ENCODE measurements at regions not wholly inside any gene's neighbourhood (a gene's known extent, or its start where the extent isn't known, plus 50 kb on each side); places are given as distances from the start of the nearest gene placed in this dataset.
A peak's percentile ranks its signal among the peaks of the same experiment; 100 is the strongest.

DNA sequence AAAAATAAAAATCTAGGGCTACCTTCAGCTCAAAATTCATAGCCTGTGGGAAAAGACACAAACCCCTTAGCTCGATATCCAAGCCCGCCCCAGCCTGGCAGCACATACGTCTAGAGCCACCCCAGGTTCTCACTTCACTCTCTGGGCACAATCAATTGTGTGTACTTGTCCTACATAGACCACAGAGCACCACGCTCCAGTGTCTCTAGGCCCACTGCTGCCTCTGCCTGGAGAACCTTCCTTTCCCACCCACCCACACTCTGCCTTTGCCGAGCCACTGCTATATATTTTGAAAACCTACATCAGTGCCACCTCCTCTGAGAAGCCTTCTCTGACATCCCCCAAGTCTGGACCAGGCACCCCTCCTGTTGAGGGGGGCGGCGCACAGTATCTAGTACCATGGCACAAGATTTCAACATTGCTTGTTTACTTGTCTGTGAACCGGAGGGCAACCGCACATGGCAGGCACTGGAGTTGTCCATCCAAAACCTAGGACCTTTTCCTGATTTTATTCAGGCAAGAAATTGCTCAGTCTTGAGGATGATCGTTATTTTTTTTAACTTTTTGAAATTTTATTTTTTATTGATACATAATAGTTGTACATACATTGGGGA lies 141.5 kb downstream of the UNC5CL start:
- no peaks in the 10 kb centered on the region for H3K4me1 Mint-ChIP-seq
- DNase-seq, result no peak
- no peak overlapping the region for H3K4me3 Mint-ChIP-seq
- H3K27ac Mint-ChIP-seq, result no peak overlapping the region
- H3K9me3 Mint-ChIP-seq, result no peaks in the 10 kb centered on the region
- H3K36me3 Mint-ChIP-seq, result peaks cover 0 to 5% of the 10 kb centered on the region in 2 donors
- peaks cover 23 to 58% (median 39%) of the 10 kb centered on the region in 3 donors for H3K27me3 Mint-ChIP-seq
- ATAC-seq (ENCODE audit: low read depth in 2 of 2), result no peak

DNA sequence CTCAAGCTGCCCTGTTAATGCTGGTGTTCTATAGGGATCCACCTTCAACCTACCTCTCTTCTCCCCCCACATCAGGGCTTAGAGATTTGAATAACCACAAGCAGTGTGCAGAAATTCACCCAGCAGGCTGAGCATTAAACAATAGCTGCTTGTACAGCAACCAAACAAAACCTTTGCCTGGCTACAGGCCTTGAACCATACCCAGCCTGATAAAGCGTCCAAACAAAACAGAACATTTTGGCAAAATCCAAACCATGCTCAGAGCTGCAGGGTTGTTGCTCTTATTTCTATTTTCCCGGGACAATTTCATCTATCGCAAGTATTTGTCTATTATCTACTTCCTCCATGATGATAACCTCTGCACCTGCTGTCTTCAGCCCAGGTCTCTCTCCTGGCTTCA lies 142.3 kb downstream of the UNC5CL start:
- no peaks in the 10 kb centered on the region for H3K9me3 Mint-ChIP-seq
- no peak overlapping the region for H3K27ac Mint-ChIP-seq
- no peak for ATAC-seq (ENCODE audit: low read depth in 2 of 2)
- DNase-seq, result no peak
- peaks cover 0 to 5% of the 10 kb centered on the region in 2 donors for H3K36me3 Mint-ChIP-seq
- no peaks in the 10 kb centered on the region for H3K4me1 Mint-ChIP-seq
- no peak overlapping the region for H3K4me3 Mint-ChIP-seq
- peaks cover 23 to 63% (median 43%) of the 10 kb centered on the region in 3 donors for H3K27me3 Mint-ChIP-seq

GRCh38 chr6:40894962-40895799 lies 143.8 kb downstream of the UNC5CL start:
- no peak for ATAC-seq (ENCODE audit: low read depth in 2 of 2)
- DNase-seq, result no peak
- H3K9me3 Mint-ChIP-seq, result no peaks in the 10 kb centered on the region
- no peak overlapping the region for H3K4me3 Mint-ChIP-seq
- peaks cover 21 to 61% (median 57%) of the 10 kb centered on the region in 3 donors for H3K27me3 Mint-ChIP-seq
- H3K27ac Mint-ChIP-seq, result no peak overlapping the region
- no peaks in the 10 kb centered on the region for H3K4me1 Mint-ChIP-seq
- peaks cover 0 to 5% of the 10 kb centered on the region in 2 donors for H3K36me3 Mint-ChIP-seq

- no peaks in the 10 kb centered on the region for H3K4me1 Mint-ChIP-seq
- no peak overlapping the region for H3K4me3 Mint-ChIP-seq
- H3K27ac Mint-ChIP-seq, result peak overlapping the region in 1 of 6 donors; percentile 88
- DNase-seq (no peak), ATAC-seq (ENCODE audit: low read depth in 2 of 2) (no peak)
- no peaks in the 10 kb centered on the region for H3K36me3 Mint-ChIP-seq
- no peaks in the 10 kb centered on the region for H3K9me3 Mint-ChIP-seq
- H3K27me3 Mint-ChIP-seq, result peaks cover 18 to 52% (median 50%) of the 10 kb centered on the region in 3 donors
Measured at GRCh38 chr6:40893021-40893420, 146.0 kb downstream of the UNC5CL start.

- H3K27me3 Mint-ChIP-seq, result peaks cover 14 to 45% (median 44%) of the 10 kb centered on the region in 3 donors
- DNase-seq (no peak), ATAC-seq (ENCODE audit: low read depth in 2 of 2) (no peak)
- H3K27ac Mint-ChIP-seq, result no peak overlapping the region
- H3K4me3 Mint-ChIP-seq, result no peak overlapping the region
- no peaks in the 10 kb centered on the region for H3K9me3 Mint-ChIP-seq
- H3K4me1 Mint-ChIP-seq, result no peaks in the 10 kb centered on the region
- H3K36me3 Mint-ChIP-seq, result no peaks in the 10 kb centered on the region
Measured at GRCh38 chr6:40892223-40892622, 146.8 kb downstream of the UNC5CL start.

DNA sequence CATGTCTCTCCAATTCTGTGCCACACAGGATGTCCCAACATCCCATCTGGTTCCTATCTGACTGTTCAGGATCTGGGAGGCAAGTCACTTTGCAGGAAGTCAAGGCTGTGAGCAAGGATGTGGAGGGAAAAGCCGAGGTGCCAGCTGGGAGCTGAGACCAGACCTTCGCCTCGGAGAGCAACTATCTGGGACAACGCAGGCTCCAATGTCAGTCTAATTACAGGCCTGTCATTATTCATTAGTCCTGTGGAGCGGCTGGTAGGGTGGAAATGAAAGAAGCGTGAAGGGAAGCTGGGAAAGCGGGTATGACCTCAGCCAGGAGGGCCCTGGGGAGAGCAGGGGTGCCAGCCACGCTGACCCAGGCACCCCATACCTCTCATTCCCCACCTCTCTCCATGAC lies 147.3 kb downstream of the UNC5CL start:
- no peaks in the 10 kb centered on the region for H3K9me3 Mint-ChIP-seq
- no peaks in the 10 kb centered on the region for H3K4me1 Mint-ChIP-seq
- H3K36me3 Mint-ChIP-seq, result no peaks in the 10 kb centered on the region
- no peak for ATAC-seq (ENCODE audit: low read depth in 2 of 2)
- no peak for DNase-seq
- H3K27me3 Mint-ChIP-seq, result peaks cover 9 to 42% (median 39%) of the 10 kb centered on the region in 3 donors
- H3K4me3 Mint-ChIP-seq, result no peak overlapping the region
- peak overlapping the region in 1 of 6 donors; percentile 22 for H3K27ac Mint-ChIP-seq

- H3K4me1 Mint-ChIP-seq, result no peaks in the 10 kb centered on the region
- ATAC-seq (ENCODE audit: low read depth in 2 of 2), result no peak
- no peak overlapping the region for H3K27ac Mint-ChIP-seq
Measured at GRCh38 chr6:40891131-40891530, 147.9 kb downstream of the UNC5CL start.

GRCh38 chr6:40889137-40889832 lies 149.7 kb downstream of the UNC5CL start:
- Mint-ChIP-seq H3K4me1 (no peaks in the 10 kb centered on the region), H3K4me3 (no peak overlapping the region), H3K36me3 (no peaks in the 10 kb centered on the region), H3K27me3 (peaks cover 0 to 50% (median 43%) of the 10 kb centered on the region in 3 donors), H3K9me3 (no peaks in the 10 kb centered on the region), H3K27ac (peak overlapping the region in 1 of 6 donors; percentile 39)
- ATAC-seq (ENCODE audit: low read depth in 2 of 2) (no peak), DNase-seq (no peak)

More at GRCh38 chr6:40891131-40891530, 147.9 kb downstream of the UNC5CL start:
- H3K27me3 Mint-ChIP-seq, result peaks cover 6 to 46% (median 42%) of the 10 kb centered on the region in 3 donors
- DNase-seq, result no peak
- no peak overlapping the region for H3K4me3 Mint-ChIP-seq
- H3K9me3 Mint-ChIP-seq, result no peaks in the 10 kb centered on the region
- H3K36me3 Mint-ChIP-seq, result no peaks in the 10 kb centered on the region

- Mint-ChIP-seq H3K27ac (no peak overlapping the region), H3K4me3 (no peak overlapping the region), H3K4me1 (no peaks in the 10 kb centered on the region), H3K9me3 (no peaks in the 10 kb centered on the region), H3K36me3 (no peaks in the 10 kb centered on the region), H3K27me3 (peaks cover 0 to 51% (median 44%) of the 10 kb centered on the region in 3 donors)
- ATAC-seq (ENCODE audit: low read depth in 2 of 2) (no peak), DNase-seq (no peak)
Measured at GRCh38 chr6:40888456-40888990, 150.5 kb downstream of the UNC5CL start.

DNA sequence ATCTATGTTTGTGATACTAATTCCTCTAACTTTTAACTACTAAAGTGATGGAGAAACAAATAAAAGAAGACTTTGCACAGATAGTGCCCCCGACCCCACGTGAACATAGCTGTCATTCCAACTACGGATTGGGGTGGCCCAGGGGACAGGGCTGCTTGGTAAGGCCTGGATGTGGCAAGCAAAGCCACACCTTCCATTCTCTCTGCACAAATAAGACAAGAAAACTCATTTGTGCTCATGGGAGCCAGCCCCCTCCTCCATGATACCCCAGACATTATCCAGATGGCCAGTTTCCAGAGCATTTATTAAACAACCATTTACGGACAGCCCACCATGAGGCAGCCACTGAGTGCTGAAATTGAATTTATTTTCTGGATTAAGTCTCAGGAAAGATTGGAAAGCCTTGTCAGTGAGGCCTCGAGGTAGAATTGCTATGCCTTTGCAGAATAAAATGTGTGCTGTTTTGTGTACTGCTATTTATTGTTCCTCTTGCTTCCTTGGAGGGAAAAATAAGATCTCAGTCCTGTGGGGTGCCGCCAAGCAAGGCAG lies 151.2 kb downstream of the UNC5CL start:
- Mint-ChIP-seq H3K36me3 (no peaks in the 10 kb centered on the region), H3K4me1 (no peaks in the 10 kb centered on the region), H3K4me3 (no peak overlapping the region), H3K9me3 (no peaks in the 10 kb centered on the region), H3K27ac (no peak overlapping the region), H3K27me3 (peaks cover 0 to 50% (median 47%) of the 10 kb centered on the region in 3 donors)
- DNase-seq (no peak), ATAC-seq (ENCODE audit: low read depth in 2 of 2) (no peak)

DNA sequence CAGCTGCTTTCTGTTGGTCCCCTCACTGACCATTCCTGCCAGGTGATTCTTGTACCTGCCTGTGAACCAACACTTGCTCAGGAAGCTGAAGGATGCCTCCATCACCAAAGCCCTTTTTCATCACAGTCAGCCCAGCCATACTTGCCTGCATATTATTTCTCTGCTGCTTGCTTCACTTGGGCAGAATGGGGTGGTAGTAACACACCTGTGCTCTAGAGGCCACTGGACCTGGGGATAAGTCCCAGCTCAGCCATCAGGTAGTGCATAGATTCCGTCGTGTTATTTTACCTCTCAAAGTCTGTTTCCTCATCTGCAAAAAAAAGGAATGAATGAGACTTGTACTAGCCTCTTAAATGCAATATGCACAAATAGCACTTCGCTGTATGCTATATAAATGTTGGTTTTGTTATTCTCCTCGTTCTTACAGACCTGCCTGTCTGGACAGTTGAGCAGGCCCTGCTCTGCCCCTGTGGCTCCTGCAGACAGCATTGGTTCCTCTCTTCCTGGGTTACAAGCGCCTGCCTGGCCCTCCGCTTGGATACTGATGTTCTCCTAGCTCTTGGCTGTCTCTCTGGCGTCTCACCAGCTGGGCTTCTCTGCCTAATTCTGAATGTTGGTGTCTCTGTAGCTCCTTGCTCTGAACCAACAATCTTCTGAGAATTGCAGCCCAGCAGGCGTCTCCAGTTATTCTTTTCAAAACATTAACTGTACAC lies 151.8 kb downstream of the UNC5CL start:
- Mint-ChIP-seq H3K36me3 (no peaks in the 10 kb centered on the region), H3K27me3 (peaks cover 0 to 44% (median 43%) of the 10 kb centered on the region in 3 donors), H3K9me3 (no peaks in the 10 kb centered on the region), H3K4me3 (no peak overlapping the region), H3K4me1 (no peaks in the 10 kb centered on the region), H3K27ac (no peak overlapping the region)
- DNase-seq, result no peak
- ATAC-seq (ENCODE audit: low read depth in 2 of 2), result no peak

- Mint-ChIP-seq H3K9me3 (no peaks in the 10 kb centered on the region), H3K36me3 (no peaks in the 10 kb centered on the region), H3K4me1 (peaks cover 4% of the 10 kb centered on the region in 3 donors), H3K27me3 (peaks cover 4 to 32% (median 26%) of the 10 kb centered on the region in 3 donors), H3K27ac (no peak overlapping the region), H3K4me3 (no peak overlapping the region)
- no peak for ATAC-seq (ENCODE audit: low read depth in 2 of 2)
- DNase-seq, result no peak
Measured at GRCh38 chr6:40885139-40885774, 153.8 kb downstream of the UNC5CL start.
